ENCODE measurements at regions not wholly inside any gene's neighbourhood (a gene's known extent, or its start where the extent isn't known, plus 50 kb on each side); places are given as distances from the start of the nearest gene placed in this dataset.

GRCh38 chr21:39029086-39029755 lies 154.0 kb downstream of the PSMG1 start:
- TF ChIP-seq TSHZ2 (CRISPR knock-in tag; IDR thresholded peaks at IDR 0.05) (peak; percentile 51; the same call in 1 of the 2 replicates), TCF4 (CRISPR knock-in tag; IDR thresholded peaks at IDR 0.05; ENCODE audit: borderline replicate concordance) (peak; percentile 78), TOX (CRISPR knock-in tag; IDR thresholded peaks at IDR 0.05; ENCODE audit: borderline replicate concordance) (no peak)
- ATAC-seq = peak; percentile 98

- ATAC-seq = no peak
- TF ChIP-seq ISL1 (CRISPR knock-in tag; IDR thresholded peaks at IDR 0.05) = no peak
- TF ChIP-seq PATZ1 (CRISPR knock-in tag; IDR thresholded peaks at IDR 0.05; ENCODE audit: borderline replicate concordance) = no peak
- TF ChIP-seq ESRRG (CRISPR knock-in tag; IDR thresholded peaks at IDR 0.05) = no peak
- TF ChIP-seq ZC3H10 (CRISPR knock-in tag; IDR thresholded peaks at IDR 0.05) = no peak
- TF ChIP-seq BACH2 (CRISPR knock-in tag; IDR thresholded peaks at IDR 0.05; ENCODE audit: borderline replicate concordance) = no peak
- no peak for TF ChIP-seq GLIS3 (CRISPR knock-in tag; IDR thresholded peaks at IDR 0.05)
- no peak for TF ChIP-seq RARB (CRISPR knock-in tag; IDR thresholded peaks at IDR 0.05)
- TF ChIP-seq ZNF565 (CRISPR knock-in tag; conservative IDR thresholded peaks at IDR 0.05; ENCODE audit: low read depth) = no peak
- no peak for TF ChIP-seq TSHZ2 (CRISPR knock-in tag; IDR thresholded peaks at IDR 0.05)
- TF ChIP-seq OSR1 (CRISPR knock-in tag; IDR thresholded peaks at IDR 0.05) = no peak
- no peak for TF ChIP-seq TCF4 (CRISPR knock-in tag; IDR thresholded peaks at IDR 0.05; ENCODE audit: borderline replicate concordance)
These were observed 158.1 kb downstream of the PSMG1 start for GRCh38 chr21:39025198-39025597.

GRCh38 chr21:39024538-39024937 lies 158.7 kb downstream of the PSMG1 start:
- TF ChIP-seq TOX (CRISPR knock-in tag; IDR thresholded peaks at IDR 0.05; ENCODE audit: borderline replicate concordance) (no peak), ZNF565 (CRISPR knock-in tag; conservative IDR thresholded peaks at IDR 0.05; ENCODE audit: low read depth) (no peak), POU6F1 (CRISPR knock-in tag; IDR thresholded peaks at IDR 0.05; ENCODE audit: borderline replicate concordance, low read depth) (no peak), TSHZ2 (CRISPR knock-in tag; IDR thresholded peaks at IDR 0.05) (no peak), ZC3H10 (CRISPR knock-in tag; IDR thresholded peaks at IDR 0.05) (no peak), RARB (CRISPR knock-in tag; IDR thresholded peaks at IDR 0.05) (no peak), ZFP3 (CRISPR knock-in tag; IDR thresholded peaks at IDR 0.05) (no peak), ISL1 (CRISPR knock-in tag; IDR thresholded peaks at IDR 0.05) (no peak), OSR1 (CRISPR knock-in tag; IDR thresholded peaks at IDR 0.05) (no peak), BACH2 (CRISPR knock-in tag; IDR thresholded peaks at IDR 0.05; ENCODE audit: borderline replicate concordance) (no peak), PPARA (CRISPR knock-in tag; IDR thresholded peaks at IDR 0.05; ENCODE audit: borderline replicate concordance) (no peak), ARNTL (CRISPR knock-in tag; IDR thresholded peaks at IDR 0.05; ENCODE audit: borderline replicate concordance, low read depth) (no peak), ESRRG (CRISPR knock-in tag; IDR thresholded peaks at IDR 0.05) (no peak), CSRNP3 (CRISPR knock-in tag; IDR thresholded peaks at IDR 0.05) (no peak), GLIS3 (CRISPR knock-in tag; IDR thresholded peaks at IDR 0.05) (no peak), TCF4 (CRISPR knock-in tag; IDR thresholded peaks at IDR 0.05; ENCODE audit: borderline replicate concordance) (no peak), ZNF8 (CRISPR knock-in tag; IDR thresholded peaks at IDR 0.05) (no peak), CSDC2 (CRISPR knock-in tag; IDR thresholded peaks at IDR 0.05) (no peak), CREB5 (CRISPR knock-in tag; IDR thresholded peaks at IDR 0.05; ENCODE audit: low read depth) (no peak), ZNF70 (CRISPR knock-in tag; IDR thresholded peaks at IDR 0.05) (no peak)
- no peak for ATAC-seq
